ENCODE measurements at regions not wholly inside any gene's neighbourhood (a gene's known extent, or its start where the extent isn't known, plus 50 kb on each side); places are given as distances from the start of the nearest gene placed in this dataset.

DNA sequence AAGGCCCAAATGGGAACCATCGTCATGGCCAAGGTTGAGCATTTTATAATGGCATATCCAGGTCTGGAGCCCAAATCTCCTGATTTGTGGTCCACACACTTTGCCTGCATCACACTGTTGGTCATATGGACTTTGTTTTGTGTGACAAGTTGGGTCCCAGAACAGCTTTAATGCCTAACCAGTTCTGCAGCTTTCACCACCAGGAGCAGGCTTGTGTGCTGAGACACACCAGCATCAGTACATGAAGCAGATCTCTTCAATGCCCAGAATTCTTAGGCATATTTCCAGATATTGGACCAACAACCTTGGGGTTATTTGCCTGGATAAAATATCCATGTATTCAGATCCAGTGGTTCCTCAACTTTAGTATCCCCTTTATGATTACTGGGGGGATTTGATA, 371.3 kb downstream of the FBXW7 start:
- TF ChIP-seq POLR2AphosphoS5 (IDR thresholded peaks at IDR 0.05; ENCODE audit: low read depth, low read length) = no peak
- TF ChIP-seq, protein P1, sequence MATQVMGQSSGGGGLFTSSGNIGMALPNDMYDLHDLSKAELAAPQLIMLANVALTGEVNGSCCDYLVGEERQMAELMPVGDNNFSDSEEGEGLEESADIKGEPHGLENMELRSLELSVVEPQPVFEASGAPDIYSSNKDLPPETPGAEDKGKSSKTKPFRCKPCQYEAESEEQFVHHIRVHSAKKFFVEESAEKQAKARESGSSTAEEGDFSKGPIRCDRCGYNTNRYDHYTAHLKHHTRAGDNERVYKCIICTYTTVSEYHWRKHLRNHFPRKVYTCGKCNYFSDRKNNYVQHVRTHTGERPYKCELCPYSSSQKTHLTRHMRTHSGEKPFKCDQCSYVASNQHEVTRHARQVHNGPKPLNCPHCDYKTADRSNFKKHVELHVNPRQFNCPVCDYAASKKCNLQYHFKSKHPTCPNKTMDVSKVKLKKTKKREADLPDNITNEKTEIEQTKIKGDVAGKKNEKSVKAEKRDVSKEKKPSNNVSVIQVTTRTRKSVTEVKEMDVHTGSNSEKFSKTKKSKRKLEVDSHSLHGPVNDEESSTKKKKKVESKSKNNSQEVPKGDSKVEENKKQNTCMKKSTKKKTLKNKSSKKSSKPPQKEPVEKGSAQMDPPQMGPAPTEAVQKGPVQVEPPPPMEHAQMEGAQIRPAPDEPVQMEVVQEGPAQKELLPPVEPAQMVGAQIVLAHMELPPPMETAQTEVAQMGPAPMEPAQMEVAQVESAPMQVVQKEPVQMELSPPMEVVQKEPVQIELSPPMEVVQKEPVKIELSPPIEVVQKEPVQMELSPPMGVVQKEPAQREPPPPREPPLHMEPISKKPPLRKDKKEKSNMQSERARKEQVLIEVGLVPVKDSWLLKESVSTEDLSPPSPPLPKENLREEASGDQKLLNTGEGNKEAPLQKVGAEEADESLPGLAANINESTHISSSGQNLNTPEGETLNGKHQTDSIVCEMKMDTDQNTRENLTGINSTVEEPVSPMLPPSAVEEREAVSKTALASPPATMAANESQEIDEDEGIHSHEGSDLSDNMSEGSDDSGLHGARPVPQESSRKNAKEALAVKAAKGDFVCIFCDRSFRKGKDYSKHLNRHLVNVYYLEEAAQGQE (IDR thresholded peaks at IDR 0.05; ENCODE audit: insufficient read depth in 1 of 2, low read depth in 2 of 2, low read length in 2 of 2) = no peak
- no peak for TF ChIP-seq TAF1 (IDR thresholded peaks at IDR 0.05; ENCODE audit: borderline replicate concordance, insufficient read depth, low read length)
- no peak for TF ChIP-seq SIN3A (IDR thresholded peaks at IDR 0.05; ENCODE audit: borderline replicate concordance, insufficient read depth, low read length)

Data from PFSK-1 (cell line).